Caco-2 (cell line): ENCODE measurements at regions not wholly inside any gene's neighbourhood (a gene's known extent, or its start where the extent isn't known, plus 50 kb on each side); places are given as distances from the start of the nearest gene placed in this dataset.

Experiments
- BruUV-seq: library from RNA; stranded (reverse); fragments of 400-500 nt; replicated peaks from 2 replicates; lab custom pipeline; 2021; lab: Mats Ljungman, UMichigan
- CTCF ChIA-PET: fragments of 300-600 bp; sonication (Branson Sonifier 250); formaldehyde crosslinking; loops from one replicate; lab custom pipeline; 2022; ENCODE audit warnings: antibody characterized with exemption; lab: Charles Lee
- POLR2A ChIA-PET: fragments of 300-600 bp; sonication (Branson Sonifier 250); formaldehyde crosslinking; loops from one replicate; lab custom pipeline; 2022; ENCODE audit warnings: antibody characterized with exemption; lab: Charles Lee
- DNase-seq, 2 experiments: peaks; one replicate each; pipeline versions ENCODE4 v3.0.0 to v3.0.0-alpha.2; 2020 to 2022
- H3K27me3 ChIP-seq: replicated peaks from 2 replicates; pipeline ENCODE4 v1.6.0; 2011; ENCODE audit warnings: low read length; ENCODE audit not compliant: control insufficient read depth, insufficient read depth
- H3K36me3 ChIP-seq: 2 replicates; pipeline ENCODE4 v1.5.1; 2011; ENCODE audit warnings: low read length; ENCODE audit not compliant: control insufficient read depth, insufficient read depth
- H3K4me1 ChIP-seq: fragments of 250-450 bp; sonication (Bioruptor Pico); 2 replicates; pipeline ENCODE4 v1.5.1; 2020; ENCODE audit warnings: mild to moderate bottlenecking
- H3K4me3 ChIP-seq: 2 replicates; pipeline ENCODE4 v1.5.1; 2011; ENCODE audit warnings: low read depth, mild to moderate bottlenecking, control low read depth, low read length
- H3K9me3 ChIP-seq: fragments of 250-450 bp; sonication (Bioruptor Pico); 2 replicates; pipeline ENCODE4 v1.5.1; 2020; ENCODE audit warnings: mild to moderate bottlenecking, moderate library complexity
- H3K27ac Mint-ChIP-seq: one replicate; pipeline ENCODE4 v1.8.0; 2022; ENCODE audit warnings: mixed read lengths; ENCODE audit not compliant: unreplicated experiment
- H3K27me3 Mint-ChIP-seq: one replicate; pipeline ENCODE4 v1.8.0; 2022; ENCODE audit warnings: mixed read lengths; ENCODE audit not compliant: insufficient read depth, unreplicated experiment
- H3K36me3 Mint-ChIP-seq: one replicate; pipeline ENCODE4 v1.8.0; 2022; ENCODE audit warnings: mild to moderate bottlenecking, mixed read lengths; ENCODE audit not compliant: insufficient read depth, unreplicated experiment
- H3K4me1 Mint-ChIP-seq: one replicate; pipeline ENCODE4 v1.8.0; 2022; ENCODE audit warnings: low read depth, mixed read lengths; ENCODE audit not compliant: unreplicated experiment
- H3K4me3 Mint-ChIP-seq: one replicate; pipeline ENCODE4 v1.8.0; 2022; ENCODE audit warnings: mild to moderate bottlenecking, moderate library complexity, mixed read lengths; ENCODE audit not compliant: unreplicated experiment
- H3K9me3 Mint-ChIP-seq: one replicate; pipeline ENCODE4 v1.8.0; 2022; ENCODE audit warnings: mixed read lengths; ENCODE audit not compliant: unreplicated experiment
- CTCF ChIP-seq, 2 experiments: fragments of 200-600 bp in 1 of 2; IDR thresholded peaks; 1 replicate in 1 of 2; 2 replicates in 1 of 2; pipeline versions ENCODE4 v1.5.1 to v1.8.0; 2011 to 2022; ENCODE audit warnings: antibody characterized with exemption in 1 of 2, control low read depth in 1 of 2, inconsistent platforms in 1 of 2, low read depth in 1 of 2, low read length in 1 of 2, mild to moderate bottlenecking in 1 of 2, moderate library complexity in 1 of 2; ENCODE audit not compliant: insufficient read depth in 1 of 2, severe bottlenecking in 1 of 2, unreplicated experiment in 1 of 2
- intact Hi-C: fragments of 100-400 bp; cut with micrococcal nuclease; formaldehyde crosslinking; loops from one replicate; pipeline ENCODE4 v1.10.0; 2022; ENCODE audit not compliant: unreplicated experiment

DNA sequence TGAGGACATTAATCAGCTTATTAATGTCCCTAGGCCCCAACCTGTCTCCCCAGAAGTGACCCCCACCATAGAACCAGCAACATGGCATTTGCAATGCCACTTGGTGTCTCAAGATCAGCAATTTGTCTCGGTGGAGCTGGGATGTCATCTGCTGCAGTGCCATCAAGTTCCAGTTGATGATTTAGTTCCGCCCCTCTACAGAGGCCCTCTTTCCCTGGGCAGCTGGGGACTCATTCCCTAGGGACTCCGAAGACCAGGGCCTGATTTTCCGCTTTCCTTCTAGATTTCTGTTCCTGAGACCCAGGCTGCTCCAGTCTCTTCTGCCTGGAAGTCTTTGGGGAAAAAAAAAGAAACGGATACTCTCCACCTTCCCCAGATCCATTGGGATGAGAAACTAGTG lies 122.5 kb upstream of the NANOS1 start:
- Histone ChIP-seq H3K4me3 (no peak overlapping the region), H3K27me3 (no peaks in the 10 kb centered on the region; the same call in 1 of the 2 replicates), H3K4me1 (peaks cover 22% of the 10 kb centered on the region), H3K9me3 (no peaks in the 10 kb centered on the region), H3K36me3 (no peaks in the 10 kb centered on the region)
- BruUV-seq, result no TSS peak
- H3K4me3 Mint-ChIP-seq, result no peak overlapping the region
- intact Hi-C loops, result no loop called here
- peaks cover 12% of the 10 kb centered on the region for H3K4me1 Mint-ChIP-seq
- CTCF ChIA-PET, result no interaction called here
- POLR2A ChIA-PET, result no interaction called here
- H3K36me3 Mint-ChIP-seq, result no peaks in the 10 kb centered on the region
- no peak for DNase-seq
- no peaks in the 10 kb centered on the region for H3K27me3 Mint-ChIP-seq
- no peak for TF ChIP-seq CTCF (IDR thresholded peaks at IDR 0.05; ENCODE audit: insufficient read depth in 1 of 2, low read depth in 1 of 2, low read length in 1 of 2, severe bottlenecking in 1 of 2, unreplicated experiment in 1 of 2)
- no peak overlapping the region for H3K27ac Mint-ChIP-seq
- H3K9me3 Mint-ChIP-seq, result no peaks in the 10 kb centered on the region

- DNase-seq, result no peak
- Histone ChIP-seq H3K4me1 (peaks cover 38% of the 10 kb centered on the region), H3K9me3 (peaks cover 3% of the 10 kb centered on the region; the same call in 1 of the 2 replicates), H3K27me3 (no peaks in the 10 kb centered on the region; the same call in 1 of the 2 replicates), H3K36me3 (no peaks in the 10 kb centered on the region), H3K4me3 (no peak overlapping the region)
- no peak for TF ChIP-seq CTCF (IDR thresholded peaks at IDR 0.05; ENCODE audit: insufficient read depth in 1 of 2, low read depth in 1 of 2, low read length in 1 of 2, severe bottlenecking in 1 of 2, unreplicated experiment in 1 of 2)
- POLR2A ChIA-PET, result no interaction called here
- CTCF ChIA-PET, result no interaction called here
- H3K36me3 Mint-ChIP-seq, result no peaks in the 10 kb centered on the region
- no TSS peak for BruUV-seq
- no peak overlapping the region for H3K4me3 Mint-ChIP-seq
- H3K27me3 Mint-ChIP-seq, result no peaks in the 10 kb centered on the region
- H3K9me3 Mint-ChIP-seq, result peaks cover 10% of the 10 kb centered on the region
- intact Hi-C loops, result no loop called here
- peaks cover 24% of the 10 kb centered on the region for H3K4me1 Mint-ChIP-seq
- H3K27ac Mint-ChIP-seq, result peak overlapping the region; percentile 18
These were observed 120.8 kb upstream of the NANOS1 start for GRCh38 chr10:118908557-118909256.

DNA sequence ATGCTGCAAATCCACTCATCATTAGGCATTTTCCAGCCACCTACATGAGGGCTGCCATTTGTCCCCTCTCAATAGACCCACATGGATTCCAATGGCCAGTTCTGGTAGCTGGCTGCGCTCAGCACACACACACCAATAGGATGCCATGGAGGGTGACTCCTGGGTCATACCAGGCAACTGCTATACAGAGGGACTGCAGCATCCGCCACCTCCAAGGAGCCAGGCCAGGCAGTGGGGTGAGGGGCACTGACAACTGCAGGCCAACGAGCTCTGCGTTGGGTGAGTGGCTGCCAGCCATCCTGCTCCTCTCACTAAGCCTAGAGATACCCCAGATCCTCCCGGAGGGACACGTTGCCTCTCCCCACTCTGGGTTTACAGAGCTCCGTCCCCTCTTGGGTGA lies 118.8 kb upstream of the NANOS1 start:
- Mint-ChIP-seq H3K36me3 (no peaks in the 10 kb centered on the region), H3K27ac (peak overlapping the region; percentile 43), H3K4me1 (peaks cover 30% of the 10 kb centered on the region), H3K4me3 (no peak overlapping the region), H3K27me3 (no peaks in the 10 kb centered on the region), H3K9me3 (peaks cover 10% of the 10 kb centered on the region)
- no TSS peak for BruUV-seq
- H3K4me3 ChIP-seq, result no peak overlapping the region
- intact Hi-C loops, result no loop called here
- DNase-seq, result no peak
- POLR2A ChIA-PET, result interaction anchor here (1.0 kb wide), 1 partner anchor 156 kb away, joined by 3 read pairs; the partner anchor contains the start of gene CACUL1
- H3K9me3 ChIP-seq, result peaks cover 3% of the 10 kb centered on the region; the same call in 1 of the 2 replicates
- H3K4me1 ChIP-seq, result peaks cover 41% of the 10 kb centered on the region
- no peaks in the 10 kb centered on the region; the same call in 1 of the 2 replicates for H3K27me3 ChIP-seq
- TF ChIP-seq CTCF (IDR thresholded peaks at IDR 0.05; ENCODE audit: insufficient read depth in 1 of 2, low read depth in 1 of 2, low read length in 1 of 2, severe bottlenecking in 1 of 2, unreplicated experiment in 1 of 2), result no peak
- H3K36me3 ChIP-seq, result no peaks in the 10 kb centered on the region
- CTCF ChIA-PET, result interaction anchor here (0.5 kb wide), 1 partner anchor 58 kb away, joined by 3 read pairs; no protein-coding TSS in a partner anchor
